DMS153 treated with DMSO at 0.1 percent for 48 hours (cell line): ENCODE measurements at regions not wholly inside any gene's neighbourhood (a gene's known extent, or its start where the extent isn't known, plus 50 kb on each side); places are given as distances from the start of the nearest gene placed in this dataset.
A peak's percentile ranks its signal among the peaks of the same experiment; 100 is the strongest.
"Not testable (repeated sequence)": the region's sequence is repeated elsewhere in the genome, so short reads cannot be mapped to it uniquely, and the experiment has no call there.

Experiments
- DNase-seq: peaks from one replicate; lab custom pipeline; 2025; ENCODE audit not compliant: unreplicated experiment; lab: John Stamatoyannopoulos, UW

GRCh38 chr5:44051591-44051990 is 337.6 kb downstream of the FGF10 start:
- peak; percentile 2 for DNase-seq

GRCh38 chr5:44048276-44048984 is 340.8 kb downstream of the FGF10 start:
- no peak for DNase-seq

GRCh38 chr5:44046619-44047364 is 342.4 kb downstream of the FGF10 start:
- no peak for DNase-seq

- DNase-seq: not testable (repeated sequence)
Measured at GRCh38 chr5:44044549-44044948, 344.7 kb downstream of the FGF10 start.

- DNase-seq: no peak
Measured at GRCh38 chr5:44028226-44028625, 361.0 kb downstream of the FGF10 start.

GRCh38 chr5:44022622-44023021 is 366.6 kb downstream of the FGF10 start:
- no peak for DNase-seq

GRCh38 chr5:44011518-44011917 is 377.7 kb downstream of the FGF10 start:
- DNase-seq: no peak

GRCh38 chr5:44002381-44002901 is 386.8 kb downstream of the FGF10 start:
- DNase-seq: peak; percentile 37

- no peak for DNase-seq
Measured at GRCh38 chr5:44001675-44002380, 387.4 kb downstream of the FGF10 start.

GRCh38 chr5:44001236-44001635 is 388.0 kb downstream of the FGF10 start:
- DNase-seq: no peak

GRCh38 chr5:43997647-43998272 is 391.5 kb downstream of the FGF10 start:
- DNase-seq: no peak

GRCh38 chr5:43996221-43996620 is 393.0 kb downstream of the FGF10 start:
- no peak for DNase-seq

GRCh38 chr5:43994352-43994708 is 391.4 kb downstream of the NNT start:
- no peak for DNase-seq

- DNase-seq: no peak
Measured at GRCh38 chr5:43993634-43994351, 390.8 kb downstream of the NNT start.

- DNase-seq: no peak
Measured at GRCh38 chr5:43985411-43985810, 382.4 kb downstream of the NNT start.

- DNase-seq: no peak
Measured at GRCh38 chr5:43981556-43981955, 378.6 kb downstream of the NNT start.

GRCh38 chr5:43973908-43974307 is 370.9 kb downstream of the NNT start:
- no peak for DNase-seq

- no peak for DNase-seq
Measured at GRCh38 chr5:43973318-43973717, 370.3 kb downstream of the NNT start.

GRCh38 chr5:43967165-43967564 is 364.2 kb downstream of the NNT start:
- DNase-seq: no peak

GRCh38 chr5:43959144-43959543 is 356.2 kb downstream of the NNT start:
- no peak for DNase-seq

GRCh38 chr5:43947935-43948334 is 345.0 kb downstream of the NNT start:
- DNase-seq: no peak
